ENCODE measurements at regions not wholly inside any gene's neighbourhood (a gene's known extent, or its start where the extent isn't known, plus 50 kb on each side); places are given as distances from the start of the nearest gene placed in this dataset.

- Histone ChIP-seq H3K9ac (ENCODE audit: insufficient read depth in 1 of 2, low read depth in 2 of 2, low read length in 2 of 2) (no peak overlapping the region), H3K27ac (ENCODE audit: extremely low read depth, low read depth, low read length) (no peak overlapping the region), H3K9me1 (ENCODE audit: control insufficient read depth, insufficient read depth, low read length) (no peaks in the 10 kb centered on the region), H2AFZ (ENCODE audit: low read depth, low read length) (no peak overlapping the region), H3K4me1 (replicated peaks in 1 of 2; ENCODE audit: control insufficient read depth in 2 of 2, insufficient read depth in 2 of 2, low read length in 2 of 2) (no peaks in the 10 kb centered on the region), H3K4me2 (ENCODE audit: insufficient read depth, low read length) (no peak overlapping the region), H3K27me3 (ENCODE audit: control insufficient read depth in 2 of 2, insufficient read depth in 2 of 2, low read length in 2 of 2) (no peaks in the 10 kb centered on the region), H3K9me3 (replicated peaks; ENCODE audit: control insufficient read depth, insufficient read depth, low read depth, low read length) (no peaks in the 10 kb centered on the region; the same call in 1 of the 2 replicates), H3K36me3 (ENCODE audit: control insufficient read depth, insufficient read depth, low read length) (no peaks in the 10 kb centered on the region), H3K4me3 (no peak overlapping the region), H3K79me2 (ENCODE audit: control insufficient read depth, insufficient read depth, low read length) (no peaks in the 10 kb centered on the region), H4K20me1 (replicated peaks; ENCODE audit: control insufficient read depth, insufficient read depth, low read length) (no peaks in the 10 kb centered on the region)
- WGBS (ENCODE audit: insufficient coverage, low coverage, missing lambda C conversion rate), result 0% methylated on average over 3 of the region's 3 CpGs
- BruUV-seq (replicated peaks), result no TSS peak
- intact Hi-C loops (cut with micrococcal nuclease) (no loop called here), in situ Hi-C loops (cut with MboI) (no loop called here)
- FAIRE-seq (no peak), ATAC-seq (no peak), DNase-seq (ENCODE audit: extremely low read depth in 1 of 4, low spot score in 3 of 4) (no peak)
- POLR2A ChIA-PET, result no interaction called here
- CTCF ChIA-PET (ENCODE audit: low intra/inter-chr PET ratio), result no interaction called here
- TF ChIP-seq ZBTB34 (CRISPR knock-in tag; IDR thresholded peaks at IDR 0.05) (no peak), NONO (IDR thresholded peaks at IDR 0.05; ENCODE audit: low read depth in 2 of 2, low read length in 1 of 2) (no peak), XRCC5 (IDR thresholded peaks at IDR 0.05; ENCODE audit: low read depth, low read length) (no peak)
These were observed 251.0 kb upstream of the RARB start for GRCh38 chr3:25177041-25177440.

GRCh38 chr3:25178672-25179071, 249.4 kb upstream of the RARB start:
- H3K36me3 ChIP-seq (ENCODE audit: control insufficient read depth, insufficient read depth, low read length), result no peaks in the 10 kb centered on the region
- H3K4me3 ChIP-seq, result no peak overlapping the region
- no TSS peak for BruUV-seq (replicated peaks)
- H3K4me1 ChIP-seq (replicated peaks in 1 of 2; ENCODE audit: control insufficient read depth in 2 of 2, insufficient read depth in 2 of 2, low read length in 2 of 2), result no peaks in the 10 kb centered on the region
- FAIRE-seq (no peak), DNase-seq (ENCODE audit: extremely low read depth in 1 of 4, low spot score in 3 of 4) (no peak), ATAC-seq (no peak)
- TF ChIP-seq SOX6 (IDR thresholded peaks at IDR 0.05) (no peak), TEAD4 (IDR thresholded peaks at IDR 0.05; ENCODE audit: low read length) (no peak), TEAD4 (CRISPR knock-in tag; IDR thresholded peaks at IDR 0.05; ENCODE audit: borderline replicate concordance) (no peak), ZMIZ1 (IDR thresholded peaks at IDR 0.05; ENCODE audit: low read depth in 2 of 2, low read length in 2 of 2) (no peak)
- ChIA-PET POLR2A (no interaction called here), CTCF (ENCODE audit: low intra/inter-chr PET ratio) (no interaction called here)
- H3K27ac ChIP-seq (ENCODE audit: extremely low read depth, low read depth, low read length), result no peak overlapping the region
- in situ Hi-C loops (cut with MboI), result no loop called here
- 2% methylated on average over 4 of the region's 4 CpGs for WGBS (ENCODE audit: insufficient coverage, low coverage, missing lambda C conversion rate)
- intact Hi-C loops (cut with micrococcal nuclease), result no loop called here
- H4K20me1 ChIP-seq (replicated peaks; ENCODE audit: control insufficient read depth, insufficient read depth, low read length), result no peaks in the 10 kb centered on the region
- no peak overlapping the region for H2AFZ ChIP-seq (ENCODE audit: low read depth, low read length)
- H3K9me1 ChIP-seq (ENCODE audit: control insufficient read depth, insufficient read depth, low read length), result no peaks in the 10 kb centered on the region
- no peak overlapping the region for H3K9ac ChIP-seq (ENCODE audit: insufficient read depth in 1 of 2, low read depth in 2 of 2, low read length in 2 of 2)
- no peaks in the 10 kb centered on the region for H3K27me3 ChIP-seq (ENCODE audit: control insufficient read depth in 2 of 2, insufficient read depth in 2 of 2, low read length in 2 of 2)
- H3K4me2 ChIP-seq (ENCODE audit: insufficient read depth, low read length), result no peak overlapping the region
- no peaks in the 10 kb centered on the region; the same call in 1 of the 2 replicates for H3K9me3 ChIP-seq (replicated peaks; ENCODE audit: control insufficient read depth, insufficient read depth, low read depth, low read length)
- H3K79me2 ChIP-seq (ENCODE audit: control insufficient read depth, insufficient read depth, low read length), result no peaks in the 10 kb centered on the region

All from K562 (cell line).